ENCODE measurements at regions not wholly inside any gene's neighbourhood (a gene's known extent, or its start where the extent isn't known, plus 50 kb on each side); places are given as distances from the start of the nearest gene placed in this dataset.

GRCh38 chr5:123882319-123882964 lies 370.5 kb downstream of the CSNK1G3 start:
- no peak for TF ChIP-seq CTCF (conservative IDR thresholded peaks at IDR 0.05)
- no peak for TF ChIP-seq ZFX (IDR thresholded peaks at IDR 0.05)
